H9 (cell line): ENCODE measurements at regions not wholly inside any gene's neighbourhood (a gene's known extent, or its start where the extent isn't known, plus 50 kb on each side); places are given as distances from the start of the nearest gene placed in this dataset.

Experiments used
- DNase-seq: peaks from one replicate; pipeline ENCODE4 v3.0.0-alpha.2; 2017
- H2AFZ ChIP-seq: one replicate; pipeline ENCODE4 v1.6.1; 2013; ENCODE audit warnings: mild to moderate bottlenecking, low read length, control low read depth, moderate library complexity
- H2AK5ac ChIP-seq: 2 replicates; pipeline ENCODE4 v1.6.1; 2013; ENCODE audit warnings: low read length, control low read depth, mixed read lengths; ENCODE audit not compliant: insufficient read length
- H2BK120ac ChIP-seq: one replicate; pipeline ENCODE4 v1.6.1; 2013; ENCODE audit warnings: low read depth, mild to moderate bottlenecking, low read length, control low read depth, inconsistent platforms; ENCODE audit not compliant: poor library complexity, severe bottlenecking
- H2BK12ac ChIP-seq: 2 replicates; pipeline ENCODE4 v1.6.1; 2013; ENCODE audit warnings: low read length, control low read depth, mixed read lengths, low read depth; ENCODE audit not compliant: insufficient read length
- H2BK15ac ChIP-seq: 2 replicates; pipeline ENCODE4 v1.6.1; 2013; ENCODE audit warnings: low read depth, low read length, control low read depth
- H2BK20ac ChIP-seq: one replicate; pipeline ENCODE4 v1.6.1; 2013; ENCODE audit warnings: low read depth, mild to moderate bottlenecking, low read length, control low read depth, inconsistent platforms; ENCODE audit not compliant: poor library complexity, severe bottlenecking
- H2BK5ac ChIP-seq: 2 replicates; pipeline ENCODE4 v1.6.1; 2013; ENCODE audit warnings: low read length, control low read depth, mixed read lengths; ENCODE audit not compliant: insufficient read length
- H3K14ac ChIP-seq: 2 replicates; pipeline ENCODE4 v1.6.1; 2013; ENCODE audit warnings: low read length, control low read depth; ENCODE audit not compliant: insufficient read depth
- H3K18ac ChIP-seq: 2 replicates; pipeline ENCODE4 v1.6.1; 2013; ENCODE audit warnings: low read depth, mild to moderate bottlenecking, mixed read lengths, low read length, control low read depth; ENCODE audit not compliant: insufficient read length
- H3K23ac ChIP-seq: 2 replicates; pipeline ENCODE4 v1.6.1; 2013; ENCODE audit warnings: low read length, control low read depth, mixed read lengths, low read depth; ENCODE audit not compliant: insufficient read length
- H3K23me2 ChIP-seq: 2 replicates; pipeline ENCODE4 v1.6.1; 2013; ENCODE audit warnings: low read depth, mild to moderate bottlenecking, mixed read lengths, low read length, control low read depth; ENCODE audit not compliant: insufficient read length, poor library complexity, severe bottlenecking
- H3K27ac ChIP-seq: 2 replicates; pipeline ENCODE4 v1.5.1; 2013; ENCODE audit warnings: low read length, control low read depth, mixed read lengths, low read depth; ENCODE audit not compliant: insufficient read length
- H3K27me3 ChIP-seq: 2 replicates; pipeline ENCODE4 v1.6.1; 2013; ENCODE audit warnings: low read length, control low read depth, inconsistent platforms; ENCODE audit not compliant: insufficient read depth
- H3K4ac ChIP-seq: 2 replicates; pipeline ENCODE4 v1.6.1; 2013; ENCODE audit warnings: low read depth, mild to moderate bottlenecking, control low read depth, inconsistent platforms, low read length, moderate library complexity
- H3K4me1 ChIP-seq: 2 replicates; pipeline ENCODE4 v1.6.1; 2013; ENCODE audit warnings: low read length, control low read depth, inconsistent platforms; ENCODE audit not compliant: insufficient read depth
- H3K4me2 ChIP-seq: 2 replicates; pipeline ENCODE4 v1.6.1; 2013; ENCODE audit warnings: low read length, control low read depth, mixed read lengths; ENCODE audit not compliant: insufficient read length, insufficient read depth
- H3K56ac ChIP-seq: 2 replicates; pipeline ENCODE4 v1.6.1; 2013; ENCODE audit warnings: low read depth, mild to moderate bottlenecking, mixed read lengths, low read length, control low read depth; ENCODE audit not compliant: insufficient read length
- H3K79me1 ChIP-seq: 2 replicates; pipeline ENCODE4 v1.6.1; 2013; ENCODE audit warnings: low read depth, mild to moderate bottlenecking, moderate library complexity, low read length, control low read depth, inconsistent platforms; ENCODE audit not compliant: insufficient read depth, poor library complexity, severe bottlenecking
- H3K79me2 ChIP-seq: 2 replicates; pipeline ENCODE4 v1.6.1; 2013; ENCODE audit warnings: low read length, control low read depth, inconsistent platforms; ENCODE audit not compliant: insufficient read depth
- H3K9ac ChIP-seq: 2 replicates; pipeline ENCODE4 v1.6.1; 2013; ENCODE audit warnings: low read length, control low read depth, mixed read lengths; ENCODE audit not compliant: insufficient read length; ENCODE audit errors: extremely low read depth
- H3K9me3 ChIP-seq: one replicate; pipeline ENCODE4 v1.6.1; 2013; ENCODE audit warnings: low read depth, low read length, inconsistent platforms; ENCODE audit not compliant: control insufficient read depth
- H3T11ph ChIP-seq: one replicate; pipeline ENCODE4 v1.6.1; 2013; ENCODE audit warnings: mild to moderate bottlenecking, low read length, control low read depth, inconsistent platforms
- H4K20me1 ChIP-seq: one replicate; pipeline ENCODE4 v1.6.1; 2013; ENCODE audit not compliant: control insufficient read depth, insufficient read length, insufficient read depth
- H4K5ac ChIP-seq: 2 replicates; pipeline ENCODE4 v1.6.1; 2013; ENCODE audit warnings: low read depth, mild to moderate bottlenecking, mixed read lengths, low read length, control low read depth; ENCODE audit not compliant: insufficient read length
- H4K8ac ChIP-seq: replicated peaks from 2 replicates; pipeline ENCODE4 v1.6.1; 2013; ENCODE audit warnings: low read length, control low read depth, mixed read lengths, low read depth; ENCODE audit not compliant: insufficient read length
- H4K91ac ChIP-seq: 2 replicates; pipeline ENCODE4 v1.6.1; 2013; ENCODE audit warnings: low read depth, mild to moderate bottlenecking, moderate library complexity, mixed read lengths, low read length, control low read depth; ENCODE audit not compliant: insufficient read length
- H3K27ac Mint-ChIP-seq, 3 experiments: 2 replicates in 2 of 3; 3 replicates in 1 of 3; pipeline ENCODE4 v1.8.0; 2020 to 2021; ENCODE audit warnings: mixed read lengths in 3 of 3, mild to moderate bottlenecking in 1 of 3, moderate library complexity in 1 of 3
- H3K27me3 Mint-ChIP-seq: 2 replicates; pipeline ENCODE4 v1.8.0; 2021; ENCODE audit warnings: low read depth, mild to moderate bottlenecking, moderate library complexity, mixed read lengths
- H3K36me3 Mint-ChIP-seq, 3 experiments: 2 replicates in 2 of 3; 3 replicates in 1 of 3; pipeline ENCODE4 v1.8.0; 2020 to 2021; ENCODE audit warnings: low read depth in 3 of 3, mixed read lengths in 3 of 3; ENCODE audit not compliant: insufficient read depth in 1 of 3
- H3K4me1 Mint-ChIP-seq, 2 experiments: 2 replicates each; pipeline ENCODE4 v1.8.0; 2020; ENCODE audit warnings: mixed read lengths in 2 of 2
- H3K4me3 Mint-ChIP-seq, 2 experiments: 2 replicates in 1 of 2; 3 replicates in 1 of 2; pipeline ENCODE4 v1.8.0; 2020 to 2021; ENCODE audit warnings: mild to moderate bottlenecking in 2 of 2, mixed read lengths in 2 of 2, moderate library complexity in 1 of 2
- H3K9me3 Mint-ChIP-seq, 2 experiments: 2 replicates in 1 of 2; 3 replicates in 1 of 2; pipeline ENCODE4 v1.8.0; 2020; ENCODE audit warnings: mild to moderate bottlenecking in 2 of 2, mixed read lengths in 2 of 2, moderate library complexity in 1 of 2
- WGBS: extraction: QIAGEN DNeasy Blood & Tissue Kit; methylation state at CpG from one replicate; pipeline ENCODE4 v1.1.7; 2013; ENCODE audit warnings: missing lambda C conversion rate, low lambda C conversion rate, mixed read lengths; ENCODE audit not compliant: insufficient read length; ENCODE audit errors: extremely low coverage; 5-methylcytosine and 5-hydroxymethylcytosine counted together
- TF ChIP-seq, protein P1 (sequence below): fragments of 200-600 bp; sonication (generic); conservative IDR thresholded peaks from 3 replicates; pipeline ENCODE4 v1.8.0; 2021; ENCODE audit warnings: antibody characterized with exemption, mild to moderate bottlenecking

DNA sequence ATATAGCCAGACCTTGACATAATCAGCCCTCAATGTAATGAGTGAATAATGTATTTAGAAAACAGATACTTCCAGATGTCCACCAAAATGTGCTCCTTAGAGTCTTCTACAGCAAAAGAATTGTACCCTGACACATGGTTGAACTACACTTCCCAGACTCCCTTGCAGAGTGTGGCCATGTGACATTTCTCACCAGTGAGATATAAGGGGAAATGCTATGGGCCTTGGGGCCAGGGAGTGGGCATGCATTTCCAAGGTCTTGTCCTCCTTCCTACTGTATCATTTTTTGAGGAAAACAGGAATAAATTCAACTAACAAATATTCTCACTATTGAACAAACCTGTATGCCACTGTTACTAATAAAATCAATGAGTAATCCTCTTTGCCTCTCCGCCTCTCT is 211.4 kb upstream of the SMLR1 start:
- Histone ChIP-seq H4K8ac (no peak overlapping the region), H3K4ac (no peak overlapping the region), H3K23me2 (no peaks in the 10 kb centered on the region), H2AFZ (no peak overlapping the region), H3K14ac (no peak overlapping the region), H3K4me1 (peaks cover 9% of the 10 kb centered on the region; the same call in 1 of the 2 replicates), H2AK5ac (no peak overlapping the region), H3K23ac (no peak overlapping the region), H2BK20ac (no peak overlapping the region), H3K27ac (no peak overlapping the region), H3K4me2 (no peak overlapping the region), H4K5ac (no peak overlapping the region), H3K79me1 (no peaks in the 10 kb centered on the region), H2BK5ac (no peak overlapping the region), H3K9me3 (no peaks in the 10 kb centered on the region), H3K18ac (no peak overlapping the region), H2BK120ac (no peak overlapping the region), H3T11ph (no peak overlapping the region), H3K27me3 (no peaks in the 10 kb centered on the region), H2BK12ac (no peak overlapping the region), H3K9ac (no peak overlapping the region), H4K91ac (no peak overlapping the region), H3K56ac (no peak overlapping the region), H4K20me1 (no peaks in the 10 kb centered on the region), H3K79me2 (no peaks in the 10 kb centered on the region), H2BK15ac (no peak overlapping the region)
- no peaks in the 10 kb centered on the region for H3K36me3 Mint-ChIP-seq
- no peak overlapping the region for H3K4me3 Mint-ChIP-seq
- H3K27ac Mint-ChIP-seq = no peak overlapping the region
- WGBS = no CpG with 5 or more reads among the region's 1 CpG
- H3K9me3 Mint-ChIP-seq = no peaks in the 10 kb centered on the region; a peak in 1 of 5 replicates
- no peak for DNase-seq
- peaks cover 18 to 25% of the 10 kb centered on the region in 2 experiments for H3K4me1 Mint-ChIP-seq
- no peaks in the 10 kb centered on the region for H3K27me3 Mint-ChIP-seq
- TF ChIP-seq, protein P1, sequence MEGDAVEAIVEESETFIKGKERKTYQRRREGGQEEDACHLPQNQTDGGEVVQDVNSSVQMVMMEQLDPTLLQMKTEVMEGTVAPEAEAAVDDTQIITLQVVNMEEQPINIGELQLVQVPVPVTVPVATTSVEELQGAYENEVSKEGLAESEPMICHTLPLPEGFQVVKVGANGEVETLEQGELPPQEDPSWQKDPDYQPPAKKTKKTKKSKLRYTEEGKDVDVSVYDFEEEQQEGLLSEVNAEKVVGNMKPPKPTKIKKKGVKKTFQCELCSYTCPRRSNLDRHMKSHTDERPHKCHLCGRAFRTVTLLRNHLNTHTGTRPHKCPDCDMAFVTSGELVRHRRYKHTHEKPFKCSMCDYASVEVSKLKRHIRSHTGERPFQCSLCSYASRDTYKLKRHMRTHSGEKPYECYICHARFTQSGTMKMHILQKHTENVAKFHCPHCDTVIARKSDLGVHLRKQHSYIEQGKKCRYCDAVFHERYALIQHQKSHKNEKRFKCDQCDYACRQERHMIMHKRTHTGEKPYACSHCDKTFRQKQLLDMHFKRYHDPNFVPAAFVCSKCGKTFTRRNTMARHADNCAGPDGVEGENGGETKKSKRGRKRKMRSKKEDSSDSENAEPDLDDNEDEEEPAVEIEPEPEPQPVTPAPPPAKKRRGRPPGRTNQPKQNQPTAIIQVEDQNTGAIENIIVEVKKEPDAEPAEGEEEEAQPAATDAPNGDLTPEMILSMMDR = no peak
